Body of pancreas (tissue), 4 donors: ENCODE measurements at regions not wholly inside any gene's neighbourhood (a gene's known extent, or its start where the extent isn't known, plus 50 kb on each side); places are given as distances from the start of the nearest gene placed in this dataset.

ENCODE experiments used
- ATAC-seq: fragments of 150-250 bp; one replicate; pipeline ENCODE4 v1.9.1; 2016
- DNase-seq, 4 donors: peaks; one replicate each; pipeline ENCODE4 v3.0.0-alpha.2; 2019
- H3K27ac ChIP-seq, 4 donors: fragments of 200-600 bp; sonication (generic); 1 replicate in 3 of 4; 2 replicates in 1 of 4; pipeline versions ENCODE4 v1.5.1 to v1.6.1; 2016 to 2019; ENCODE audit warnings: mild to moderate bottlenecking in 1 of 4, mixed read lengths in 1 of 4, moderate library complexity in 1 of 4
- H3K27me3 ChIP-seq, 2 donors: fragments of 200-600 bp; sonication (generic); one replicate each; pipeline ENCODE4 v1.6.0; 2016; ENCODE audit warnings: mild to moderate bottlenecking in 1 of 2
- H3K36me3 ChIP-seq, 2 donors: fragments of 200-600 bp; sonication (generic); replicated peaks in 1 of 2; 2 replicates each; pipeline ENCODE4 v1.5.1; 2016; ENCODE audit warnings: low read depth in 2 of 2; ENCODE audit not compliant: insufficient read depth in 1 of 2
- H3K4me1 ChIP-seq: fragments of 200-600 bp; sonication (generic); one replicate; pipeline ENCODE4 v1.6.0; 2016
- H3K4me3 ChIP-seq, 2 donors: fragments of 200-600 bp; sonication (generic); 1 replicate in 1 of 2; 2 replicates in 1 of 2; pipeline ENCODE4 v1.5.1; 2016 to 2019
- H3K9me3 ChIP-seq, 3 donors: fragments of 200-600 bp; sonication (generic); 1 replicate in 2 of 3; 2 replicates in 1 of 3; pipeline ENCODE4 v1.5.1; 2016
- POLR2A ChIP-seq, 3 donors: fragments of 450-650 bp; IDR thresholded peaks; one replicate each; pipeline ENCODE4 v1.6.1; 2016; ENCODE audit warnings: antibody characterized with exemption in 3 of 3, mild to moderate bottlenecking in 2 of 3
- WGBS, 2 donors: methylation state at CpG; one replicate each; pipeline ENCODE4 v1.1.5; 2017; 5-methylcytosine and 5-hydroxymethylcytosine counted together
- intact Hi-C: fragments of 100-400 bp; cut with DNase I; formaldehyde crosslinking; loops from one replicate; pipeline ENCODE4 v1.15.1; 2023
- TF ChIP-seq, protein P1 (sequence below), 7 experiments: fragments of 450-650 bp in 4 of 7; fragments of 200-600 bp in 3 of 7; sonication (generic) in 3 of 7; IDR thresholded peaks; one replicate each; pipeline ENCODE4 v1.5.1; 2016 to 2019; ENCODE audit warnings: antibody characterized with exemption in 7 of 7

DNA sequence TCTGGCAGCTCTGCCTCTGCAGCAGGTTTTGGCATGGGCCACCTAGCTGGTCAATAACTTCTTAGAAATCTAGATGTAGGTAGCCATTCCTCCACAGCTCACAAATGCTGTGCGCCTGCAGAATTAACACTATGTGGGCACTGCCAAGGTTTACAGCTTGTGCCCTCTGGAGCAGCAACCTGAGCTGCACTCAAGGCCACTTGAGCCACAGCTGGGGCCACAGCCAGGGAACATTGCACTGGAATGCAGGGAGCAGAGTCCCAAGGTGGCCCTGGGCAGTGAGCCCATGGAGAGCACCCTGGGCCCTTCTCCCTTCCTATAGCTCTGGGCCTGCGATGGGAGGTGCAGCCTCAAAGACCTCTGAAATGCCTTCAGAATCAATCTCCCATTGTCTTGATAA, 365.3 kb downstream of the SATB2 start:
- no peaks in the 10 kb centered on the region for H3K9me3 ChIP-seq
- intact Hi-C loops = no loop called here
- no peak overlapping the region for H3K27ac ChIP-seq
- H3K4me1 ChIP-seq = no peaks in the 10 kb centered on the region
- no peak overlapping the region for H3K4me3 ChIP-seq
- H3K27me3 ChIP-seq = no peaks in the 10 kb centered on the region
- ATAC-seq (no peak), DNase-seq (no peak)
- H3K36me3 ChIP-seq = no peaks in the 10 kb centered on the region
- no peak for TF ChIP-seq POLR2A (IDR thresholded peaks at IDR 0.05)
- TF ChIP-seq, protein P1, sequence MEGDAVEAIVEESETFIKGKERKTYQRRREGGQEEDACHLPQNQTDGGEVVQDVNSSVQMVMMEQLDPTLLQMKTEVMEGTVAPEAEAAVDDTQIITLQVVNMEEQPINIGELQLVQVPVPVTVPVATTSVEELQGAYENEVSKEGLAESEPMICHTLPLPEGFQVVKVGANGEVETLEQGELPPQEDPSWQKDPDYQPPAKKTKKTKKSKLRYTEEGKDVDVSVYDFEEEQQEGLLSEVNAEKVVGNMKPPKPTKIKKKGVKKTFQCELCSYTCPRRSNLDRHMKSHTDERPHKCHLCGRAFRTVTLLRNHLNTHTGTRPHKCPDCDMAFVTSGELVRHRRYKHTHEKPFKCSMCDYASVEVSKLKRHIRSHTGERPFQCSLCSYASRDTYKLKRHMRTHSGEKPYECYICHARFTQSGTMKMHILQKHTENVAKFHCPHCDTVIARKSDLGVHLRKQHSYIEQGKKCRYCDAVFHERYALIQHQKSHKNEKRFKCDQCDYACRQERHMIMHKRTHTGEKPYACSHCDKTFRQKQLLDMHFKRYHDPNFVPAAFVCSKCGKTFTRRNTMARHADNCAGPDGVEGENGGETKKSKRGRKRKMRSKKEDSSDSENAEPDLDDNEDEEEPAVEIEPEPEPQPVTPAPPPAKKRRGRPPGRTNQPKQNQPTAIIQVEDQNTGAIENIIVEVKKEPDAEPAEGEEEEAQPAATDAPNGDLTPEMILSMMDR (IDR thresholded peaks at IDR 0.05) = no peak
- WGBS, 2 donors = 56 to 85% methylated on average over 1 to 2 of the region's 2 CpGs

DNA sequence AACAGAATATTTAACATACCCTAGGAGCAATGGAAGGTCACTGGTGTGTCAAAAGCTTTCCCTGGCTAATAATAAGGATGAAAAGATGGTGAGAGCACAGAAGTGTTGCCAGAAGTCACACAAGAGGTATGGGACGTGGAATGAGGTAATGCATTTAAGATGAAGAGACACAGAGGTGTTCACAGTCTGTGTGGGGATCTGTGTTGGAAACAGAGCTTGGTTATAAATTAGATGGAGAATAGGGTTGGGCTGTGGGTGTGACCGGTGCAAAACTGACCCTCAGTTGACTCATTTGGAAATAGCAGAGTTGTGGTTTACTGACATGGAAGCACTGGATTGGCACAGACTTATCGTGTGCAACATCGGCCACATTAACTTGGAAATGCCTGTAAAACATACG, 372.5 kb downstream of the SATB2 start:
- no peaks in the 10 kb centered on the region for H3K9me3 ChIP-seq
- ATAC-seq = no peak
- intact Hi-C loops = no loop called here
- H3K36me3 ChIP-seq = no peaks in the 10 kb centered on the region
- no peak overlapping the region for H3K27ac ChIP-seq
- H3K27me3 ChIP-seq = no peaks in the 10 kb centered on the region
- WGBS, 2 donors = 72 to 75% methylated on average over 5 of the region's 5 CpGs
- no peak overlapping the region for H3K4me3 ChIP-seq
- H3K4me1 ChIP-seq = no peaks in the 10 kb centered on the region
- no peak for DNase-seq
- TF ChIP-seq, protein P1 (IDR thresholded peaks at IDR 0.05) = no peak
- no peak for TF ChIP-seq POLR2A (IDR thresholded peaks at IDR 0.05)

DNA sequence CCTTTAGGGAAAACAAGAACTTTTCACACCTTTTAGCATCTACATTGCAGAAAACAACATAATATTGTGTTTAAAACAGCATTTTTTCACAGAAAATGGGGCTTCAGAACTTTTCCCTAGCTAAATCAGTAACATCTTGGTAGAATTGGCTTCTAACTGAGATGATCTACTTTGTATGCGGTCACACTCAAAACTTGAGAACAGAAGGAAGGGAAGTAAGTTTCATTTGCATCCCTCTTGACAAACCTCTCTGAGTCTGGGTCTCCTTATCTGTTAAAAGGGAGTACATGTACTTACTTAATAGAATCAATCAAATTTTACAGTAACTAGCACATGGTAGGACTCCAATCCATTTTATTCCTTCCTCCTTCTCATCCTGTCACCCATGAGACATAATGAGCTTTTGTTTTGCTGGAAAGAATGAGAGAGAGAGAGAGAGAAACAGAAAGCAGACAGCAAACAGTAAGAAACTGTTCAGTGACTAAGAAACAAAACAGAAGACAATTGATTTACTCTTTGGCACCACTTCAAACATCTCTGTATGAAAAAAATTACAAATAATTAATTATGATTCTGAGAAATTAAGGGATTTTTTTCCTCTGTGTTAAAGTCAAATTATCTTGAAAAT, 387.3 kb downstream of the SATB2 start:
- no peak overlapping the region for H3K4me3 ChIP-seq
- no peaks in the 10 kb centered on the region for H3K27me3 ChIP-seq
- H3K27ac ChIP-seq = no peak overlapping the region
- no peaks in the 10 kb centered on the region for H3K4me1 ChIP-seq
- no peak for ATAC-seq
- intact Hi-C loops = no loop called here
- no peak for DNase-seq
- no peaks in the 10 kb centered on the region for H3K36me3 ChIP-seq
- TF ChIP-seq, protein P1 (IDR thresholded peaks at IDR 0.05) = no peak
- TF ChIP-seq POLR2A (IDR thresholded peaks at IDR 0.05) = no peak
- H3K9me3 ChIP-seq = no peaks in the 10 kb centered on the region
- 67 to 72% methylated on average over 1 of the region's 1 CpG for WGBS, 2 donors

DNA sequence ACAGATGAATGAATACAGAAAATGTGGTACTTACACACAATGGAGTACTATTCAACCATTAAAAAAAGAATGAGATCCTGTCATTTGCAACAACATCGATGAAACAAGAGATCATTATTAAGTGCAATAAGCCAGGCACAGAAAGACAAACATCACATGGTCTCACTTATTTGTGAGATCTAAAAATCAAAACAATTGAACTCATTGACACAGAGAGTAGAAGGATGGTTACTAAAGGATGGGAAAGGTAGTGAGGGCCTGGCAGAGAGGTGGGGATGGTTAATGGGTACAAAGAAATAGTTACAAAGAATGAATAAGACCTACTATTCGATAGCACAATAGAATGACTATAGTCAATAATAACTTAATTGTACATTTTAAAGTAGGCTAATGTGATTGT, 393.5 kb downstream of the SATB2 start:
- intact Hi-C loops = no loop called here
- H3K9me3 ChIP-seq = no peaks in the 10 kb centered on the region
- WGBS, 2 donors = 75 to 76% methylated on average over 2 of the region's 2 CpGs
- no peaks in the 10 kb centered on the region for H3K27me3 ChIP-seq
- H3K27ac ChIP-seq = no peak overlapping the region
- H3K36me3 ChIP-seq = no peaks in the 10 kb centered on the region
- TF ChIP-seq, protein P1 (IDR thresholded peaks at IDR 0.05) = no peak
- TF ChIP-seq POLR2A (IDR thresholded peaks at IDR 0.05) = no peak
- H3K4me3 ChIP-seq = no peak overlapping the region
- no peaks in the 10 kb centered on the region for H3K4me1 ChIP-seq
- DNase-seq = no peak
- ATAC-seq = no peak

DNA sequence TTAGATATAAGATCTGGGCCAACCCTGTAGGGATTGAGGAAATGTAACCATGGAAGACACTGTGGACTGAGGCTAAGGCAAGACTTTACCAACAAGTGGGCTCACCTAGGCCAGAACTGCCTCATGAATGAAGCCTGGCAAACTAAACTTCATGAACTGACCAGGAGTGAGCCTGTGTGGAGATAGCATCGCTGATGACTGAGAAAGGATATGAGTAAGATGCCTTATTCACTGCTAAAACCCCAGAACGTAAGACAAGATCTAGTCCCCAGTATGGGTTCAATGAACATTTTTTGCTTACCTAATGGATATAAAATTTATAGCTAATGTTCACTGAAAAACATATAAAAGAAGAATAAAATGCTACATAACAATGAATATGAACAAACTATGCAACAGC, 399.8 kb downstream of the SATB2 start:
- ATAC-seq (no peak), DNase-seq (no peak)
- Histone ChIP-seq H3K27me3 (no peaks in the 10 kb centered on the region), H3K36me3 (no peaks in the 10 kb centered on the region), H3K27ac (no peak overlapping the region), H3K9me3 (no peaks in the 10 kb centered on the region), H3K4me3 (no peak overlapping the region), H3K4me1 (no peaks in the 10 kb centered on the region)
- intact Hi-C loops = no loop called here
- TF ChIP-seq, protein P1 (IDR thresholded peaks at IDR 0.05) = no peak
- TF ChIP-seq POLR2A (IDR thresholded peaks at IDR 0.05) = no peak
- 63 to 69% methylated on average over 2 of the region's 2 CpGs for WGBS, 2 donors
